H9 (cell line): ENCODE measurements at regions not wholly inside any gene's neighbourhood (a gene's known extent, or its start where the extent isn't known, plus 50 kb on each side); places are given as distances from the start of the nearest gene placed in this dataset.

Experiments used
- DNase-seq: peaks from one replicate; pipeline ENCODE4 v3.0.0-alpha.2; 2017
- H2AFZ ChIP-seq: one replicate; pipeline ENCODE4 v1.6.1; 2013; ENCODE audit warnings: mild to moderate bottlenecking, low read length, control low read depth, moderate library complexity
- H2AK5ac ChIP-seq: 2 replicates; pipeline ENCODE4 v1.6.1; 2013; ENCODE audit warnings: low read length, control low read depth, mixed read lengths; ENCODE audit not compliant: insufficient read length
- H2BK120ac ChIP-seq: one replicate; pipeline ENCODE4 v1.6.1; 2013; ENCODE audit warnings: low read depth, mild to moderate bottlenecking, low read length, control low read depth, inconsistent platforms; ENCODE audit not compliant: poor library complexity, severe bottlenecking
- H2BK12ac ChIP-seq: 2 replicates; pipeline ENCODE4 v1.6.1; 2013; ENCODE audit warnings: low read length, control low read depth, mixed read lengths, low read depth; ENCODE audit not compliant: insufficient read length
- H2BK15ac ChIP-seq: 2 replicates; pipeline ENCODE4 v1.6.1; 2013; ENCODE audit warnings: low read depth, low read length, control low read depth
- H2BK20ac ChIP-seq: one replicate; pipeline ENCODE4 v1.6.1; 2013; ENCODE audit warnings: low read depth, mild to moderate bottlenecking, low read length, control low read depth, inconsistent platforms; ENCODE audit not compliant: poor library complexity, severe bottlenecking
- H2BK5ac ChIP-seq: 2 replicates; pipeline ENCODE4 v1.6.1; 2013; ENCODE audit warnings: low read length, control low read depth, mixed read lengths; ENCODE audit not compliant: insufficient read length
- H3K14ac ChIP-seq: 2 replicates; pipeline ENCODE4 v1.6.1; 2013; ENCODE audit warnings: low read length, control low read depth; ENCODE audit not compliant: insufficient read depth
- H3K18ac ChIP-seq: 2 replicates; pipeline ENCODE4 v1.6.1; 2013; ENCODE audit warnings: low read depth, mild to moderate bottlenecking, mixed read lengths, low read length, control low read depth; ENCODE audit not compliant: insufficient read length
- H3K23ac ChIP-seq: 2 replicates; pipeline ENCODE4 v1.6.1; 2013; ENCODE audit warnings: low read length, control low read depth, mixed read lengths, low read depth; ENCODE audit not compliant: insufficient read length
- H3K23me2 ChIP-seq: 2 replicates; pipeline ENCODE4 v1.6.1; 2013; ENCODE audit warnings: low read depth, mild to moderate bottlenecking, mixed read lengths, low read length, control low read depth; ENCODE audit not compliant: insufficient read length, poor library complexity, severe bottlenecking
- H3K27ac ChIP-seq: 2 replicates; pipeline ENCODE4 v1.5.1; 2013; ENCODE audit warnings: low read length, control low read depth, mixed read lengths, low read depth; ENCODE audit not compliant: insufficient read length
- H3K27me3 ChIP-seq: 2 replicates; pipeline ENCODE4 v1.6.1; 2013; ENCODE audit warnings: low read length, control low read depth, inconsistent platforms; ENCODE audit not compliant: insufficient read depth
- H3K4ac ChIP-seq: 2 replicates; pipeline ENCODE4 v1.6.1; 2013; ENCODE audit warnings: low read depth, mild to moderate bottlenecking, control low read depth, inconsistent platforms, low read length, moderate library complexity
- H3K4me1 ChIP-seq: 2 replicates; pipeline ENCODE4 v1.6.1; 2013; ENCODE audit warnings: low read length, control low read depth, inconsistent platforms; ENCODE audit not compliant: insufficient read depth
- H3K4me2 ChIP-seq: 2 replicates; pipeline ENCODE4 v1.6.1; 2013; ENCODE audit warnings: low read length, control low read depth, mixed read lengths; ENCODE audit not compliant: insufficient read length, insufficient read depth
- H3K56ac ChIP-seq: 2 replicates; pipeline ENCODE4 v1.6.1; 2013; ENCODE audit warnings: low read depth, mild to moderate bottlenecking, mixed read lengths, low read length, control low read depth; ENCODE audit not compliant: insufficient read length
- H3K79me1 ChIP-seq: 2 replicates; pipeline ENCODE4 v1.6.1; 2013; ENCODE audit warnings: low read depth, mild to moderate bottlenecking, moderate library complexity, low read length, control low read depth, inconsistent platforms; ENCODE audit not compliant: insufficient read depth, poor library complexity, severe bottlenecking
- H3K79me2 ChIP-seq: 2 replicates; pipeline ENCODE4 v1.6.1; 2013; ENCODE audit warnings: low read length, control low read depth, inconsistent platforms; ENCODE audit not compliant: insufficient read depth
- H3K9ac ChIP-seq: 2 replicates; pipeline ENCODE4 v1.6.1; 2013; ENCODE audit warnings: low read length, control low read depth, mixed read lengths; ENCODE audit not compliant: insufficient read length; ENCODE audit errors: extremely low read depth
- H3K9me3 ChIP-seq: one replicate; pipeline ENCODE4 v1.6.1; 2013; ENCODE audit warnings: low read depth, low read length, inconsistent platforms; ENCODE audit not compliant: control insufficient read depth
- H3T11ph ChIP-seq: one replicate; pipeline ENCODE4 v1.6.1; 2013; ENCODE audit warnings: mild to moderate bottlenecking, low read length, control low read depth, inconsistent platforms
- H4K20me1 ChIP-seq: one replicate; pipeline ENCODE4 v1.6.1; 2013; ENCODE audit not compliant: control insufficient read depth, insufficient read length, insufficient read depth
- H4K5ac ChIP-seq: 2 replicates; pipeline ENCODE4 v1.6.1; 2013; ENCODE audit warnings: low read depth, mild to moderate bottlenecking, mixed read lengths, low read length, control low read depth; ENCODE audit not compliant: insufficient read length
- H4K8ac ChIP-seq: replicated peaks from 2 replicates; pipeline ENCODE4 v1.6.1; 2013; ENCODE audit warnings: low read length, control low read depth, mixed read lengths, low read depth; ENCODE audit not compliant: insufficient read length
- H4K91ac ChIP-seq: 2 replicates; pipeline ENCODE4 v1.6.1; 2013; ENCODE audit warnings: low read depth, mild to moderate bottlenecking, moderate library complexity, mixed read lengths, low read length, control low read depth; ENCODE audit not compliant: insufficient read length
- H3K27ac Mint-ChIP-seq, 3 experiments: 2 replicates in 2 of 3; 3 replicates in 1 of 3; pipeline ENCODE4 v1.8.0; 2020 to 2021; ENCODE audit warnings: mixed read lengths in 3 of 3, mild to moderate bottlenecking in 1 of 3, moderate library complexity in 1 of 3
- H3K27me3 Mint-ChIP-seq: 2 replicates; pipeline ENCODE4 v1.8.0; 2021; ENCODE audit warnings: low read depth, mild to moderate bottlenecking, moderate library complexity, mixed read lengths
- H3K36me3 Mint-ChIP-seq, 3 experiments: 2 replicates in 2 of 3; 3 replicates in 1 of 3; pipeline ENCODE4 v1.8.0; 2020 to 2021; ENCODE audit warnings: low read depth in 3 of 3, mixed read lengths in 3 of 3; ENCODE audit not compliant: insufficient read depth in 1 of 3
- H3K4me1 Mint-ChIP-seq, 2 experiments: 2 replicates each; pipeline ENCODE4 v1.8.0; 2020; ENCODE audit warnings: mixed read lengths in 2 of 2
- H3K4me3 Mint-ChIP-seq, 2 experiments: 2 replicates in 1 of 2; 3 replicates in 1 of 2; pipeline ENCODE4 v1.8.0; 2020 to 2021; ENCODE audit warnings: mild to moderate bottlenecking in 2 of 2, mixed read lengths in 2 of 2, moderate library complexity in 1 of 2
- H3K9me3 Mint-ChIP-seq, 2 experiments: 2 replicates in 1 of 2; 3 replicates in 1 of 2; pipeline ENCODE4 v1.8.0; 2020; ENCODE audit warnings: mild to moderate bottlenecking in 2 of 2, mixed read lengths in 2 of 2, moderate library complexity in 1 of 2
- WGBS: extraction: QIAGEN DNeasy Blood & Tissue Kit; methylation state at CpG from one replicate; pipeline ENCODE4 v1.1.7; 2013; ENCODE audit warnings: missing lambda C conversion rate, low lambda C conversion rate, mixed read lengths; ENCODE audit not compliant: insufficient read length; ENCODE audit errors: extremely low coverage; 5-methylcytosine and 5-hydroxymethylcytosine counted together
- TF ChIP-seq, protein P1 (sequence below): fragments of 200-600 bp; sonication (generic); conservative IDR thresholded peaks from 3 replicates; pipeline ENCODE4 v1.8.0; 2021; ENCODE audit warnings: antibody characterized with exemption, mild to moderate bottlenecking

DNA sequence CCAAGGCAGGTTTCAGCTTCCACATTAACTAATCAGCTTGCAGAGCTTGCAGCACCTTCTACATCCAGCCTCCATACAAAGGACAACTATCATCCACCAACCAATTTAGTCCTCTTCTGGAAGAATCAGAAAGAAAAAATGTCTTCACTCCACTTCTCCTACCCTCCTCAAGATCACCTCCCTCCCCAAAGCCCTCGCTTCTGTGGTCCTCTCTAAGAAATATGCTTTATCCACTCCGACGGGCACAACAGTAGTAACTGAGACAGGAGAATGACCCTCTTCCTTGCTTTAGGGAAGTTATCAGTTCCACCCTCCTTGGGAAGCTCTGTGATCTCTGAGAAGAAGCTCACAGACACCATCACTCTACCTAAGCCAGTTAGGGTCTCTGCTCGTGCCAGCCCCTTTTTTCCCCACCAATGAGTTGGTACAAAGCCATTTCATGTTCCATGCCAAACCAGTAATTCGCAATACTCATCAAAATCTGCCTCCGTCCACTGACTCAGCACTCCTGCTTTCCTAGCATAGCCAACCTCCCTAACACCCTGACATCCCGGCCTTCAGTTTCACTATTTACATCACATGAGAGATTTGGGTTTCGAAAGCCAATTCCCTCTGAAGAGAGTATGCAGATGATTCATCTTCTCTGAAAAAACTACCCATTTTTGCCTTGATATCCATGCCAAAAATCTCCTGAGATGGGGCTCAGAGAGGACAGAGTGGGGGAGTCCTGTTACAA, 114.1 kb upstream of the PKDCC start:
- H2AFZ ChIP-seq = no peak overlapping the region
- H3K9ac ChIP-seq = no peak overlapping the region
- H3K14ac ChIP-seq = no peak overlapping the region
- peaks cover 12% of the 10 kb centered on the region; the same call in 1 of the 2 replicates for H3K4me1 ChIP-seq
- H2BK5ac ChIP-seq = no peak overlapping the region
- no peak overlapping the region for H3K27ac ChIP-seq
- H4K5ac ChIP-seq = no peak overlapping the region
- no peaks in the 10 kb centered on the region for H3K9me3 Mint-ChIP-seq
- no peaks in the 10 kb centered on the region for H3K9me3 ChIP-seq
- H2BK120ac ChIP-seq = no peak overlapping the region
- no peak overlapping the region for H2BK20ac ChIP-seq
- no peaks in the 10 kb centered on the region for H4K20me1 ChIP-seq
- peaks cover 6% of the 10 kb centered on the region for H3K27me3 Mint-ChIP-seq
- H2BK15ac ChIP-seq = no peak overlapping the region
- no peak overlapping the region for H3K4ac ChIP-seq
- no CpG with 5 or more reads among the region's 8 CpGs for WGBS
- H3K23ac ChIP-seq = no peak overlapping the region
- no peak overlapping the region for H3K4me2 ChIP-seq
- H4K91ac ChIP-seq = no peak overlapping the region
- H3K27me3 ChIP-seq = no peaks in the 10 kb centered on the region
- DNase-seq = no peak
- no peaks in the 10 kb centered on the region for H3K36me3 Mint-ChIP-seq
- TF ChIP-seq, protein P1, sequence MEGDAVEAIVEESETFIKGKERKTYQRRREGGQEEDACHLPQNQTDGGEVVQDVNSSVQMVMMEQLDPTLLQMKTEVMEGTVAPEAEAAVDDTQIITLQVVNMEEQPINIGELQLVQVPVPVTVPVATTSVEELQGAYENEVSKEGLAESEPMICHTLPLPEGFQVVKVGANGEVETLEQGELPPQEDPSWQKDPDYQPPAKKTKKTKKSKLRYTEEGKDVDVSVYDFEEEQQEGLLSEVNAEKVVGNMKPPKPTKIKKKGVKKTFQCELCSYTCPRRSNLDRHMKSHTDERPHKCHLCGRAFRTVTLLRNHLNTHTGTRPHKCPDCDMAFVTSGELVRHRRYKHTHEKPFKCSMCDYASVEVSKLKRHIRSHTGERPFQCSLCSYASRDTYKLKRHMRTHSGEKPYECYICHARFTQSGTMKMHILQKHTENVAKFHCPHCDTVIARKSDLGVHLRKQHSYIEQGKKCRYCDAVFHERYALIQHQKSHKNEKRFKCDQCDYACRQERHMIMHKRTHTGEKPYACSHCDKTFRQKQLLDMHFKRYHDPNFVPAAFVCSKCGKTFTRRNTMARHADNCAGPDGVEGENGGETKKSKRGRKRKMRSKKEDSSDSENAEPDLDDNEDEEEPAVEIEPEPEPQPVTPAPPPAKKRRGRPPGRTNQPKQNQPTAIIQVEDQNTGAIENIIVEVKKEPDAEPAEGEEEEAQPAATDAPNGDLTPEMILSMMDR = no peak
- H3K4me3 Mint-ChIP-seq = no peak overlapping the region
- H2AK5ac ChIP-seq = no peak overlapping the region
- no peak overlapping the region for H4K8ac ChIP-seq
- no peak overlapping the region for H3K56ac ChIP-seq
- H3K4me1 Mint-ChIP-seq = peaks cover 50 to 62% of the 10 kb centered on the region in 2 experiments
- no peak overlapping the region; a peak in 1 of 7 replicates for H3K27ac Mint-ChIP-seq
- no peak overlapping the region for H3T11ph ChIP-seq
- no peaks in the 10 kb centered on the region for H3K23me2 ChIP-seq
- no peak overlapping the region for H2BK12ac ChIP-seq
- H3K79me1 ChIP-seq = no peaks in the 10 kb centered on the region
- no peak overlapping the region for H3K18ac ChIP-seq
- no peaks in the 10 kb centered on the region for H3K79me2 ChIP-seq
